ENCODE measurements at regions not wholly inside any gene's neighbourhood (a gene's known extent, or its start where the extent isn't known, plus 50 kb on each side); places are given as distances from the start of the nearest gene placed in this dataset.

DNA sequence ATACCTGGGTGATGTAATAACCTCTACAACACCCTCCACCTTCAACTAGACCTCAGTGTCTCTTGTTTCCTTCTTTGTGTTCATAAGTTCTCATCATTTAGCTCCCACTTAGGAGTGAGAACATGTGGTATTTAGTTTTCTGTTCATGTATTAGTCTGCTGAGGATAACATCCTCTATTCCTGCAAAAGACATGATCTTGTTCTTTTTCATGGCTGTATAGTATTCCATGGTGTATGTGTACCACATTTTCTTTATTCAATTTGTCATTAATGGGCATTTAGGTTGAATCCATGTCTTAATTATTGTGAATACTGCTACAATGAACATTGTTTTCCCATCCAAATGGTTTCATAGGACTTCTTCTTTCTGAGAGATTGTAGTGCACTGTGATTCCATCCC is 135.7 kb downstream of the MBL2 start:
- no peak overlapping the region for H2BK12ac ChIP-seq (ENCODE audit: insufficient read length, low read depth, low read length)
- DNase-seq, result no peak
- Mint-ChIP-seq H3K27ac (no peak overlapping the region), H3K9me3 (no peaks in the 10 kb centered on the region), H3K4me1 (peaks cover 8 to 9% of the 10 kb centered on the region in 2 experiments), H3K4me3 (no peak overlapping the region), H3K36me3 (ENCODE audit: insufficient read depth in 1 of 3, low read depth in 3 of 3) (no peaks in the 10 kb centered on the region; a peak in 1 of 7 replicates), H3K27me3 (ENCODE audit: low read depth) (no peaks in the 10 kb centered on the region)
- no peak overlapping the region for H2AFZ ChIP-seq (ENCODE audit: low read length)
- H4K91ac ChIP-seq (ENCODE audit: insufficient read length, low read depth, low read length), result no peak overlapping the region
- H3K27me3 ChIP-seq (ENCODE audit: insufficient read depth, low read length), result no peaks in the 10 kb centered on the region
- no peak overlapping the region for H2BK5ac ChIP-seq (ENCODE audit: insufficient read length, low read length)
- H3K4ac ChIP-seq (ENCODE audit: low read depth, low read length), result no peak overlapping the region
- H3K79me2 ChIP-seq (ENCODE audit: insufficient read depth, low read length), result no peaks in the 10 kb centered on the region
- no peak overlapping the region for H3K27ac ChIP-seq (ENCODE audit: insufficient read length, low read depth, low read length)
- no peak for TF ChIP-seq CTCF (conservative IDR thresholded peaks at IDR 0.05)
- H2BK120ac ChIP-seq (ENCODE audit: low read depth, low read length, poor library complexity, severe bottlenecking), result no peak overlapping the region
- H2BK15ac ChIP-seq (ENCODE audit: low read depth, low read length), result no peak overlapping the region
- H4K8ac ChIP-seq (replicated peaks; ENCODE audit: insufficient read length, low read depth, low read length), result no peak overlapping the region
- H2AK5ac ChIP-seq (ENCODE audit: insufficient read length, low read length), result no peak overlapping the region
- H3K4me1 ChIP-seq (ENCODE audit: insufficient read depth, low read length), result no peaks in the 10 kb centered on the region
- H3K14ac ChIP-seq (ENCODE audit: insufficient read depth, low read length), result no peak overlapping the region
- no peaks in the 10 kb centered on the region for H3K23me2 ChIP-seq (ENCODE audit: insufficient read length, low read depth, low read length, poor library complexity, severe bottlenecking)
- no peak overlapping the region for H3K18ac ChIP-seq (ENCODE audit: insufficient read length, low read depth, low read length)
- H3T11ph ChIP-seq (ENCODE audit: low read length), result no peak overlapping the region
- H4K20me1 ChIP-seq (ENCODE audit: control insufficient read depth, insufficient read depth, insufficient read length), result no peaks in the 10 kb centered on the region
- no peak overlapping the region for H3K23ac ChIP-seq (ENCODE audit: insufficient read length, low read depth, low read length)
- no peaks in the 10 kb centered on the region for H3K9me3 ChIP-seq (ENCODE audit: control insufficient read depth, low read depth, low read length)
- H3K79me1 ChIP-seq (ENCODE audit: insufficient read depth, low read depth, low read length, poor library complexity, severe bottlenecking), result no peaks in the 10 kb centered on the region
- no peak overlapping the region for H4K5ac ChIP-seq (ENCODE audit: insufficient read length, low read depth, low read length)
- no peak overlapping the region for H3K9ac ChIP-seq (ENCODE audit: extremely low read depth, insufficient read length, low read length)
- H2BK20ac ChIP-seq (ENCODE audit: low read depth, low read length, poor library complexity, severe bottlenecking), result no peak overlapping the region
- H3K4me2 ChIP-seq (ENCODE audit: insufficient read depth, insufficient read length, low read length), result no peak overlapping the region
- no peak overlapping the region for H3K56ac ChIP-seq (ENCODE audit: insufficient read length, low read depth, low read length)
